ENCODE measurements at regions not wholly inside any gene's neighbourhood (a gene's known extent, or its start where the extent isn't known, plus 50 kb on each side); places are given as distances from the start of the nearest gene placed in this dataset.

DNA sequence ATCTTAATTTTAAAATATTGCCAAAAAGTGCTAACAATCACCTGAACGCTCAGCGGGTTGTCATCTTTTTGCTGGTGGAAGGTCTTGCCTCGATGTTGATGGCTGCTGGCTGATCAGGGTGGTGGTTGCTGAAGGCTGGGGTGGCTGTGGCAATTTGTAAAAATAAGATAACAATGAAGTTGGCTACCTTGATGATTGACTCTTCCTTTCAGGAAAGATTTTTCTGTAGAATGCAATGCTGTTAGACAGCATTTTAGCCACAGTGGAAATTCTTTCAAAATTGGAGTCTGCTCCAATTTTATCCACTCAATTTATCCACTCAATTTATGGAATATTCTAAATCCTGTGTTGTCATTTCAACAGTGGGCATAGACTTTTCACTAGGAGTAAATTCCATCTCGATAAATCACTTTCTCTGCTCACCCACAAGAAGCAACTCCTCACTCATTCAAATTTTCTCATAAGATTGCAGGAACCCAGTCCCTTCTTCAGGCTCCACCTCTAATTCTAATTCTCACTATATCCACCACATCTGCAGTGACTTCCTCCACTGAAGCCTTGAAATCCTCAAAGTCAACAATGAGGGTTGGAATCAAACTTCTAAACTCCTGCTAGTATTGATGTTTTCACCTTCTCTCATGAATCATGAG is 78.8 kb downstream of the LINC01488 start:
- Mint-ChIP-seq H3K27ac (ENCODE audit: unreplicated experiment) (no peak overlapping the region), H3K36me3 (ENCODE audit: unreplicated experiment) (no peaks in the 10 kb centered on the region), H3K4me1 (ENCODE audit: unreplicated experiment) (peaks cover 3% of the 10 kb centered on the region), H3K9me3 (ENCODE audit: unreplicated experiment) (peaks cover 7% of the 10 kb centered on the region), H3K27me3 (ENCODE audit: unreplicated experiment) (no peaks in the 10 kb centered on the region), H3K4me3 (ENCODE audit: unreplicated experiment) (no peak overlapping the region)
- TF ChIP-seq, protein P1, sequence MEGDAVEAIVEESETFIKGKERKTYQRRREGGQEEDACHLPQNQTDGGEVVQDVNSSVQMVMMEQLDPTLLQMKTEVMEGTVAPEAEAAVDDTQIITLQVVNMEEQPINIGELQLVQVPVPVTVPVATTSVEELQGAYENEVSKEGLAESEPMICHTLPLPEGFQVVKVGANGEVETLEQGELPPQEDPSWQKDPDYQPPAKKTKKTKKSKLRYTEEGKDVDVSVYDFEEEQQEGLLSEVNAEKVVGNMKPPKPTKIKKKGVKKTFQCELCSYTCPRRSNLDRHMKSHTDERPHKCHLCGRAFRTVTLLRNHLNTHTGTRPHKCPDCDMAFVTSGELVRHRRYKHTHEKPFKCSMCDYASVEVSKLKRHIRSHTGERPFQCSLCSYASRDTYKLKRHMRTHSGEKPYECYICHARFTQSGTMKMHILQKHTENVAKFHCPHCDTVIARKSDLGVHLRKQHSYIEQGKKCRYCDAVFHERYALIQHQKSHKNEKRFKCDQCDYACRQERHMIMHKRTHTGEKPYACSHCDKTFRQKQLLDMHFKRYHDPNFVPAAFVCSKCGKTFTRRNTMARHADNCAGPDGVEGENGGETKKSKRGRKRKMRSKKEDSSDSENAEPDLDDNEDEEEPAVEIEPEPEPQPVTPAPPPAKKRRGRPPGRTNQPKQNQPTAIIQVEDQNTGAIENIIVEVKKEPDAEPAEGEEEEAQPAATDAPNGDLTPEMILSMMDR (IDR thresholded peaks at IDR 0.05) = no peak
- no peak for DNase-seq (ENCODE audit: extremely low spot score, unreplicated experiment)

- TF ChIP-seq, protein P1 (IDR thresholded peaks at IDR 0.05) = no peak
- Mint-ChIP-seq H3K4me3 (ENCODE audit: unreplicated experiment) (no peak overlapping the region), H3K27ac (ENCODE audit: unreplicated experiment) (no peak overlapping the region)
Measured at GRCh38 chr11:69562302-69562701, 78.7 kb upstream of the CCND1 start.

GRCh38 chr11:69562816-69563215 is 78.1 kb upstream of the CCND1 start:
- Mint-ChIP-seq H3K4me3 (ENCODE audit: unreplicated experiment) (no peak overlapping the region), H3K27me3 (ENCODE audit: unreplicated experiment) (no peaks in the 10 kb centered on the region), H3K36me3 (ENCODE audit: unreplicated experiment) (no peaks in the 10 kb centered on the region), H3K4me1 (ENCODE audit: unreplicated experiment) (peaks cover 3% of the 10 kb centered on the region), H3K9me3 (ENCODE audit: unreplicated experiment) (peaks cover 14% of the 10 kb centered on the region), H3K27ac (ENCODE audit: unreplicated experiment) (no peak overlapping the region)
- no peak for DNase-seq (ENCODE audit: extremely low spot score, unreplicated experiment)
- TF ChIP-seq, protein P1 (IDR thresholded peaks at IDR 0.05) = no peak

More at GRCh38 chr11:69562302-69562701, 78.7 kb upstream of the CCND1 start:
- Mint-ChIP-seq H3K4me1 (ENCODE audit: unreplicated experiment) (no peaks in the 10 kb centered on the region), H3K9me3 (ENCODE audit: unreplicated experiment) (peaks cover 14% of the 10 kb centered on the region), H3K27me3 (ENCODE audit: unreplicated experiment) (no peaks in the 10 kb centered on the region), H3K36me3 (ENCODE audit: unreplicated experiment) (no peaks in the 10 kb centered on the region)
- no peak for DNase-seq (ENCODE audit: extremely low spot score, unreplicated experiment)

GRCh38 chr11:69563306-69563705 is 77.7 kb upstream of the CCND1 start:
- TF ChIP-seq, protein P1 (IDR thresholded peaks at IDR 0.05) = no peak
- peaks cover 14% of the 10 kb centered on the region for H3K9me3 Mint-ChIP-seq (ENCODE audit: unreplicated experiment)
- no peaks in the 10 kb centered on the region for H3K27me3 Mint-ChIP-seq (ENCODE audit: unreplicated experiment)
- H3K4me3 Mint-ChIP-seq (ENCODE audit: unreplicated experiment) = no peak overlapping the region
- H3K4me1 Mint-ChIP-seq (ENCODE audit: unreplicated experiment) = peaks cover 6% of the 10 kb centered on the region
- no peak for DNase-seq (ENCODE audit: extremely low spot score, unreplicated experiment)
- no peak overlapping the region for H3K27ac Mint-ChIP-seq (ENCODE audit: unreplicated experiment)
- H3K36me3 Mint-ChIP-seq (ENCODE audit: unreplicated experiment) = no peaks in the 10 kb centered on the region

- Mint-ChIP-seq H3K36me3 (ENCODE audit: unreplicated experiment) (no peaks in the 10 kb centered on the region), H3K4me1 (ENCODE audit: unreplicated experiment) (peaks cover 6% of the 10 kb centered on the region), H3K4me3 (ENCODE audit: unreplicated experiment) (no peak overlapping the region), H3K27ac (ENCODE audit: unreplicated experiment) (no peak overlapping the region), H3K9me3 (ENCODE audit: unreplicated experiment) (peaks cover 14% of the 10 kb centered on the region), H3K27me3 (ENCODE audit: unreplicated experiment) (no peaks in the 10 kb centered on the region)
- TF ChIP-seq, protein P1 (IDR thresholded peaks at IDR 0.05) = no peak
- no peak for DNase-seq (ENCODE audit: extremely low spot score, unreplicated experiment)
Measured at GRCh38 chr11:69563946-69564775, 76.8 kb upstream of the CCND1 start.
